ENCODE measurements at regions not wholly inside any gene's neighbourhood (a gene's known extent, or its start where the extent isn't known, plus 50 kb on each side); places are given as distances from the start of the nearest gene placed in this dataset.

DNA sequence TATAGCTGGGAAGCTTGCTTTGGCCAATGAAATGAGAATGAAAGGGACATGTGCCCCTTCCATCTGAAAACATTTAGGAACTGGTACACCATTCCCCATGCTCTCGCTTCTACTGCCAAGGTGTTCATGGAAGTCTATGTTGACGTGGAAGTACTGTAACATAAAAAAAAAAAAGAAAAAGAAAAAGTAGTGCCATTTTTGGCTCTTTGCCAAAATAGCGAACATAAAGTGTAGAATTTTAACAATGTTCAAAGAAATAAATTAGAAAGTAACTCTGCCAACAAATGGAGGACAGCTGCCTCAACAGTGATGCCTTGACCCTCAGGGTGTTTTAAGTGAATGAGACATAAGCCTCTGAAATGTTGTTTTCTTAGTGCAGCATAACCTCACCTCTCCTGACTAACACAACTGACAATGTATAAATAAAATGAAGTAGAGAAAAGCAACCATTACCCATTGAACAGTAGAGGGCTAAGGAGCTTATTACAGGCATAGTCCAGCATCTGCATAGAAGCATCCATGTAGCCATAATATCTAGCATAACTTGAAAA lies 536.6 kb downstream of the DTWD2 start:
- Histone ChIP-seq H3K4me2 (ENCODE audit: low read length) (no peak overlapping the region), H3K27me3 (ENCODE audit: insufficient read depth, low read depth, low read length) (peaks cover 6% of the 10 kb centered on the region), H3K9ac (ENCODE audit: low read length) (no peak overlapping the region), H3F3A (ENCODE audit: insufficient read depth, low read length, poor library complexity, severe bottlenecking) (no peaks in the 10 kb centered on the region), H4K20me1 (ENCODE audit: insufficient read depth) (no peaks in the 10 kb centered on the region), H3K27ac (ENCODE audit: low read length) (no peak overlapping the region), H3K36me3 (ENCODE audit: insufficient read depth, low read length) (no peaks in the 10 kb centered on the region), H3K9me3 (ENCODE audit: low read length) (no peaks in the 10 kb centered on the region), H3K9me2 (ENCODE audit: insufficient read depth, low read length) (no peaks in the 10 kb centered on the region), H2AFZ (ENCODE audit: low read depth, low read length) (no peak overlapping the region), H3K4me3 (ENCODE audit: low read length) (no peak overlapping the region), H3K79me2 (replicated peaks; ENCODE audit: insufficient read depth, low read length) (no peaks in the 10 kb centered on the region)
- TF ChIP-seq, protein P1, sequence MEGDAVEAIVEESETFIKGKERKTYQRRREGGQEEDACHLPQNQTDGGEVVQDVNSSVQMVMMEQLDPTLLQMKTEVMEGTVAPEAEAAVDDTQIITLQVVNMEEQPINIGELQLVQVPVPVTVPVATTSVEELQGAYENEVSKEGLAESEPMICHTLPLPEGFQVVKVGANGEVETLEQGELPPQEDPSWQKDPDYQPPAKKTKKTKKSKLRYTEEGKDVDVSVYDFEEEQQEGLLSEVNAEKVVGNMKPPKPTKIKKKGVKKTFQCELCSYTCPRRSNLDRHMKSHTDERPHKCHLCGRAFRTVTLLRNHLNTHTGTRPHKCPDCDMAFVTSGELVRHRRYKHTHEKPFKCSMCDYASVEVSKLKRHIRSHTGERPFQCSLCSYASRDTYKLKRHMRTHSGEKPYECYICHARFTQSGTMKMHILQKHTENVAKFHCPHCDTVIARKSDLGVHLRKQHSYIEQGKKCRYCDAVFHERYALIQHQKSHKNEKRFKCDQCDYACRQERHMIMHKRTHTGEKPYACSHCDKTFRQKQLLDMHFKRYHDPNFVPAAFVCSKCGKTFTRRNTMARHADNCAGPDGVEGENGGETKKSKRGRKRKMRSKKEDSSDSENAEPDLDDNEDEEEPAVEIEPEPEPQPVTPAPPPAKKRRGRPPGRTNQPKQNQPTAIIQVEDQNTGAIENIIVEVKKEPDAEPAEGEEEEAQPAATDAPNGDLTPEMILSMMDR (IDR thresholded peaks at IDR 0.05; ENCODE audit: poor library complexity, severe bottlenecking) = no peak
- no peak for TF ChIP-seq EP300 (conservative IDR thresholded peaks at IDR 0.05; ENCODE audit: poor library complexity, severe bottlenecking)
- no peak for TF ChIP-seq MXI1 (conservative IDR thresholded peaks at IDR 0.05; ENCODE audit: poor library complexity, severe bottlenecking)
- TF ChIP-seq, protein P2, sequence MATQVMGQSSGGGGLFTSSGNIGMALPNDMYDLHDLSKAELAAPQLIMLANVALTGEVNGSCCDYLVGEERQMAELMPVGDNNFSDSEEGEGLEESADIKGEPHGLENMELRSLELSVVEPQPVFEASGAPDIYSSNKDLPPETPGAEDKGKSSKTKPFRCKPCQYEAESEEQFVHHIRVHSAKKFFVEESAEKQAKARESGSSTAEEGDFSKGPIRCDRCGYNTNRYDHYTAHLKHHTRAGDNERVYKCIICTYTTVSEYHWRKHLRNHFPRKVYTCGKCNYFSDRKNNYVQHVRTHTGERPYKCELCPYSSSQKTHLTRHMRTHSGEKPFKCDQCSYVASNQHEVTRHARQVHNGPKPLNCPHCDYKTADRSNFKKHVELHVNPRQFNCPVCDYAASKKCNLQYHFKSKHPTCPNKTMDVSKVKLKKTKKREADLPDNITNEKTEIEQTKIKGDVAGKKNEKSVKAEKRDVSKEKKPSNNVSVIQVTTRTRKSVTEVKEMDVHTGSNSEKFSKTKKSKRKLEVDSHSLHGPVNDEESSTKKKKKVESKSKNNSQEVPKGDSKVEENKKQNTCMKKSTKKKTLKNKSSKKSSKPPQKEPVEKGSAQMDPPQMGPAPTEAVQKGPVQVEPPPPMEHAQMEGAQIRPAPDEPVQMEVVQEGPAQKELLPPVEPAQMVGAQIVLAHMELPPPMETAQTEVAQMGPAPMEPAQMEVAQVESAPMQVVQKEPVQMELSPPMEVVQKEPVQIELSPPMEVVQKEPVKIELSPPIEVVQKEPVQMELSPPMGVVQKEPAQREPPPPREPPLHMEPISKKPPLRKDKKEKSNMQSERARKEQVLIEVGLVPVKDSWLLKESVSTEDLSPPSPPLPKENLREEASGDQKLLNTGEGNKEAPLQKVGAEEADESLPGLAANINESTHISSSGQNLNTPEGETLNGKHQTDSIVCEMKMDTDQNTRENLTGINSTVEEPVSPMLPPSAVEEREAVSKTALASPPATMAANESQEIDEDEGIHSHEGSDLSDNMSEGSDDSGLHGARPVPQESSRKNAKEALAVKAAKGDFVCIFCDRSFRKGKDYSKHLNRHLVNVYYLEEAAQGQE (IDR thresholded peaks at IDR 0.05; ENCODE audit: borderline replicate concordance) = no peak
- no peak for TF ChIP-seq TAF1 (IDR thresholded peaks at IDR 0.05; ENCODE audit: low read depth)
- no peak for TF ChIP-seq POLR2AphosphoS5 (IDR thresholded peaks at IDR 0.05)
- TF ChIP-seq SMC3 (conservative IDR thresholded peaks at IDR 0.05; ENCODE audit: poor library complexity) = no peak
- no peak for TF ChIP-seq RAD21 (conservative IDR thresholded peaks at IDR 0.05)
- TF ChIP-seq EZH2 (IDR thresholded peaks at IDR 0.05; ENCODE audit: borderline replicate concordance, insufficient read depth, low read length, poor library complexity, severe bottlenecking) = no peak

DNA sequence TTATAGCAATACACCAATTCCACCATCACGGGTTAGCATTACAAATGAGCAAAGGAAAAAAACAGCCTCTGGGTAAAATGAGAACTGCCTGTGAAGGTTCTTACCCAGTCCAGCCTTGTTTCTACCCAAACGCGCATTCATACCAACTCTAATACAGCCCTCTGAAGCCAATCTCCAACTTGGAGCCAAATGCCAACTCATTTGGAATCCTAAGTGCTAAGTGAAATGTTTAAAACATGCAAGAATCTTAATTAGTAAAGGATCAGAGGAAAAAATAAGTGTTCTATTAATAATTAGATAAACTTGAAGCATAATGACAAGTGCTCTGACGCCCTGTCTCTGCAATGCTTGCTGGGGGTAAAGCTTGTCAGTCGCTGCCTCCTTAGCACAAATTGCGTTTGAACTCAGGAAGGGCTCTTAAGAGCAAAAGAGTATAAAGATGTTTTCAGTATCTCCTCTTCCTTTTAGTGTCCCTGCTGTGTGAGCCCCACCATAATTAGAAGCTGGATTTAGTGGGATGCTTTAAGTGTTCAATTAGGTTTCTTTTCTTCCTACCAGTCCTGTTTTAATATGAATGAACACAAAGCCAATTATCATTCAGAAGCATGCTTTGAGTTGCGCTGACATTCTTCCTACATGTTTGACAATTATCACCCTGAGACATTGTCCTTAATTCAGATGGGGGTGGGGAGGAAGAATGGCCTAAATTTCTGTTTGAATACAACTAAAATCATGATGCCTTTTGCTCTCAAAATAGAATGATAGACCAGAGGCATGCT lies 537.6 kb downstream of the DTWD2 start:
- no peak overlapping the region for H3K27ac ChIP-seq (ENCODE audit: low read length)

More for the DNA sequence above, 537.6 kb downstream of the DTWD2 start:
- Histone ChIP-seq H3F3A (ENCODE audit: insufficient read depth, low read length, poor library complexity, severe bottlenecking) (no peaks in the 10 kb centered on the region), H3K79me2 (replicated peaks; ENCODE audit: insufficient read depth, low read length) (no peaks in the 10 kb centered on the region), H4K20me1 (ENCODE audit: insufficient read depth) (no peaks in the 10 kb centered on the region), H3K9me2 (ENCODE audit: insufficient read depth, low read length) (no peaks in the 10 kb centered on the region), H3K9ac (ENCODE audit: low read length) (no peak overlapping the region), H3K27me3 (ENCODE audit: insufficient read depth, low read depth, low read length) (peaks cover 6% of the 10 kb centered on the region), H3K9me3 (ENCODE audit: low read length) (no peaks in the 10 kb centered on the region), H2AFZ (ENCODE audit: low read depth, low read length) (no peak overlapping the region), H3K4me3 (ENCODE audit: low read length) (peak overlapping the region; percentile 19), H3K4me2 (ENCODE audit: low read length) (no peak overlapping the region), H3K36me3 (ENCODE audit: insufficient read depth, low read length) (no peaks in the 10 kb centered on the region)
- no peak for TF ChIP-seq MXI1 (conservative IDR thresholded peaks at IDR 0.05; ENCODE audit: poor library complexity, severe bottlenecking)
